SKM-1 treated with dmso at 0.1 percent for 144 hours (cell line): ENCODE measurements at regions not wholly inside any gene's neighbourhood (a gene's known extent, or its start where the extent isn't known, plus 50 kb on each side); places are given as distances from the start of the nearest gene placed in this dataset.

Experiments
- DNase-seq: peaks from one replicate; lab custom pipeline; 2025; ENCODE audit not compliant: unreplicated experiment; lab: John Stamatoyannopoulos, UW

GRCh38 chr1:117260761-117261423 is 50.2 kb upstream of the VTCN1 start:
- no peak for DNase-seq
